NCI-H1436 (cell line): ENCODE measurements at regions not wholly inside any gene's neighbourhood (a gene's known extent, or its start where the extent isn't known, plus 50 kb on each side); places are given as distances from the start of the nearest gene placed in this dataset.
A peak's percentile ranks its signal among the peaks of the same experiment; 100 is the strongest.

Experiments used
- DNase-seq: peaks from one replicate; lab custom pipeline; 2025; lab: John Stamatoyannopoulos, UW

DNA sequence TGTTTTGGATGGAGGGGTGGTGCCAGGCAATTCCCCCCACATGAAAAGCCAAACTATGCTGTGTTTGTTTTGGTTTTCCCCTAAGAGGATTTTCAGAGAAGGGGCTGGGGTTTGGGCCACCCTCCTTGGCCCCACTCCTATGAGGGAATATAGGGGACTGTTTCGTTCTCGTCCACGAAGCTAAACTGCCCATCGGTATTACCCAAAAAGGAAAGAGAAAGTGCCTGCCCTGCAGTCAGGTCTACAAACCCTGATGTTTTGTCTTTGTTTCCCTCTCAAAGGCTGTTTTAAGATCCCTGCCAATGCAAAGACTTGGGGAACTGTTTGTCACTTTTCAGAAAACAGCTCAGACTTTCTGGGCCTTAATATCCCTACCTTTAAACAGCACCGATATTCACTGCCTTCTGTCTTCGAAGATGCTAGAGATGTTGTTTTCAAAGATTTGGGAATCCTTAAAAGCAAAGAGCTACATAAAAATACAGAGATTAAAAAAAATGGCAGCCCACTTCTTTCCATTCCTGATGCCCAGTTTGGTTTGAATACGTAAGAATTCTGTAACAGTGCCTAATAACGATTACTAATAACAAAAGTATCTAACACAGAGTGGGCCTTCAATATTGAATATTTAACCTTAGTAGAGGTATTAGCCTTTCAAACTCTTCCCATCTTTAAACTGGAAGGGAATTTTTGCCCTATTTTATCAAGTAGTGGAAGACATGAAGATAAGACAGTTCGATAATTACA lies 518.4 kb downstream of the MED13L start:
- no peak for DNase-seq

DNA sequence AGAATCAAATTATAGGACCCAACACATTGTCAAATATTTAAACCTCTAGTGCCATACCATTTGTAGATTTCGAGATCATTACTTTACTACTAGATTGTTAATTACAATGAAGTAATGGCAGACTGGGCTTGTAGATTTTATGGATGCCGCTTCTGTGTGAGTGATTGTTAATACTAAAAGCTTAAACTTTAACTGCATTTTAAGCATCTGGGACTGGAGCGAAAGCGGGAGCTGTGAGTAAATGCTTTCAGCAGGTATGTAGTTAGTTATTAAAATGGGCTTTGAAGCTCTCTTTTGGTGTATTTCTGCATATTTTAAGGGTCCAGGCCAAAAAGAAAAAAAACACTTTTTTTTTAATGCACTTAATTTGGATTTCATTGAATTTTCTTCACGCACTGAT lies 519.3 kb downstream of the MED13L start:
- no peak for DNase-seq

DNA sequence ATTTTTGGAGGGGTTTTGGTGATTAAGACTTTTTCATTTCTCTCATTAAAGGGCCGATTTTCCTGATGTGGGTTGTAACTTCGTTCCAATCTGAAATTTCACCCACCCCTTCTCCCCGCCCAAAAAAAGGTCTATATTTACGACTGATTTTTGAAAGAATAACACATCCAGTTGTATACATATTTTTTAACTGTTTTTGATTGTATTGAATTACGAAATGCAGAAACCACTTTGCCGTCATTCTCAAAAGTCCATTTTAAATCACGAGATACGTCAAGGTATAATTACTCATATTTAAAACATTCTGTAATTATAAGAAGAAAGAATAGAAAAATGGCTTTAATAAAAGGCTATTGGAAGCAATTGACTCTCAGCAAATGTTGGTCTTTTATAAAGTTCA lies 520.7 kb downstream of the MED13L start:
- no peak for DNase-seq

DNA sequence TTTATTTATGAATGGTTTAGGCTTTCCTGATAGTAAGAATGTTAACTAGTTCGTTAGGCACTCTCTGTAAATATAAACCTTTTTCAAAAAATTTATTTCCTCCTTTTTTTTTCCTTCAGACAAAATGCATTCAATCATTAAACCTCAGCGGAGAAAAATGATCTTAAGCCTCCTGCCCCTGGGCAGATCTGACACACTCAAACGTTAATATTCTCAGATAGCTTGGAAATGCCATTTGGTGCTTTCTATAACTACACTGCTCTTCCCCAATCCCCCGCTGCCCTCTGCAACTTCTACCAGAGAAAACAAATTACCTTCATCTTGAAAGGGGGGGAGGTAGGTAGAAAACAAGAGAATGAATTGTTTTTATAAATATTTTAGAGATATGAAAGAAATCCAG lies 521.2 kb downstream of the MED13L start:
- DNase-seq = no peak

DNA sequence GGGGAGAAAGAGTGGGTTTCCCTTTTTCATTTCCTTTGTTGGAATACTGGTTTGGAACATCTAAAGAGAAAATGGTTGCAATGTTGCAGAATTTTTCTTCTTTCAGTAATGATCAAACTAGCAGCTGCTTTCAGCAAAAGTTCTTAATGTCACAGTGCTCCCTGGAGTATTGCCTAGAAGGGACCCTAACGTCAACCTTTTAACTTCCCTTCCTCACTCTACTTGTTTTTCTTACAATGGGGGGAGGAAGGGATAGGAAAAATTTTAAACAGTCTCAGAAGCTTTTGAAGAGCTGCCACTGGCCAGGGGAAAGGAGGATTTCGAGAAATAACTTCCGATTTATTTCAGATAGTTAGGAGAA lies 521.8 kb downstream of the MED13L start:
- no peak for DNase-seq

DNA sequence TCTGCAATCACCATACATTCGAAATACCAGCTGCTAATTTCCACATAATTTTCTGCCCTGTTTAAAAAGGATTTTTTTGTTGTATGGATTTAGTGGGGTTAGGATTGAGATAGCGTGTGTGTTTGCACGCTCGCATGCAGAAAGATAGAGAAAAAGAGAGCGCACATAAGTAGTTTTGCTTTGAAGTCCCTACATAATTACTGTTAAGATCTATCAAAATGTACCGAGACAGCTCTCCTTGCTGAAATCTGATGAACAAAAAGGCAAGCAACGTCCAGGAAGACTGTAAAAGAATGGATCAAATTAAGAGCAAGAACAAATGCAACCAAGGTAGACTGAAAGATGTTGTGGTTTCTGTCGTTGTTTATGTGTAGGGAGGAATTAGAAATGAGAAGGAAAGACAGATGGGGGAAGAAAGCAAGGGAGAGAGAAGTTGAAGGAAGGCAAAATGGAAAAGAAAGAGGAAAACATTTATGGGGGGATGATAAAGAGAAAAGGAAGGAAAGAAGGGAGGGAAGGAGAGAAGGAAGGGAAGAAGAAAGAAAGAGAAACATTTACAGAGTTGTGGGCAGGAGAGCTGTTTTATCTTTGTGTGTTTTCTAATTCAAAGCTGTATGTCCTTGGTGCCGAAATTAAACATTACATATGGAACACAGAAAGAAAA lies 522.3 kb downstream of the MED13L start:
- DNase-seq = no peak

DNA sequence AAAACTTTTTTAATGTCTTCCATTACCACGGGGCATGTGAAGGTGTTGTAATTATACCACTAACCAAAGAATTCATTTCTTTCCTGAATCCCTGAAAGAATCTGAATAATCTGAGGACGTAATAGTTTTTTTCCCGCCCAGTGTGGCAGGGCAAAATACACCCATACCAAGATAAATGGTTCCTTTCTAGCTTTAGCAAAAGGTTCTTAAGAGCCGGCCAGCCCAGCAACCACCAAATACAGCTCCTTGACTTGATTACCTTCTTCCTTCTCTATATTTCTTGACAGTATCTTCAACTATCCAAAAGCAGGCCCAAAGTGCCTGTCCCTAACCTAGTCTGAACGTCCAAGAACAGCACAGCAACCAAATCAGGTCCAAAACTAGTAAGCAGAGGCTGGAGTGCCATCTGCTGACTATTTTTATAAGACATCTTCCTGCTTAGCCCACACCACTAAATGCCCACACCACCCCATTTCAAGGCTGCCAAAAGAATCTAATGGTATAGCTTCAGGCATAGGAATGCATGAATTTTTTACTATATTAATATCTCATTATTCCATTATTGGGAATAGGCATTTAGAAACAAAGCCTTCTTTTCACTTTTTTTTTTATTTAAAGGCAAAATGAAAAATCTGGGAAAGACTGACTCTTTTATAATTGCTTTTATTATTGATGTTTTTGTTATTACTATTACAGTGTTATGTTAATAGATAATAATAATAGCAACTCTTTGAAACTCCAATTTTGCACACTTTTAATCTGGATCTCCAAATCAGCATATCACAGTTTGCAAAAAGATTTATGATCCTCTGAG lies 524.4 kb downstream of the MED13L start:
- DNase-seq = peak; percentile 55

DNA sequence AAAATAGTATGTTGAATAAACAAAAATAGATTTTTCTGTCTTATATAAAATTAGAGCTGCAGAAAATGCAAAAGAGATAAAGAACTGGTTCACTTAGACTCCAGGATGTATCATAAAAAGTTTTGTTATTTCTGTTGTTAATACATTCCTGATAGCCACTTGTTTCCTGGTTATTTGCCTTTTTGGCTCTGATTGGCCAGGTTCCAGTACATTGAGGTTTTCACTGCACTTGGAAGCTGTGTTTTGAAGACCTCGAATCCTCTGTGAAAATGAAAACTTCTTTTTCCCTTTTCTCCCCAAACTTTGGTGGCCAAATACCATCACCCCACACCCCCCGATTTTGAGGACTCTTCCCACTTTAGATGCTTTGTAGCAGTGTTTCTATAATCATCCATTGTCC lies 525.3 kb downstream of the MED13L start:
- DNase-seq = no peak

DNA sequence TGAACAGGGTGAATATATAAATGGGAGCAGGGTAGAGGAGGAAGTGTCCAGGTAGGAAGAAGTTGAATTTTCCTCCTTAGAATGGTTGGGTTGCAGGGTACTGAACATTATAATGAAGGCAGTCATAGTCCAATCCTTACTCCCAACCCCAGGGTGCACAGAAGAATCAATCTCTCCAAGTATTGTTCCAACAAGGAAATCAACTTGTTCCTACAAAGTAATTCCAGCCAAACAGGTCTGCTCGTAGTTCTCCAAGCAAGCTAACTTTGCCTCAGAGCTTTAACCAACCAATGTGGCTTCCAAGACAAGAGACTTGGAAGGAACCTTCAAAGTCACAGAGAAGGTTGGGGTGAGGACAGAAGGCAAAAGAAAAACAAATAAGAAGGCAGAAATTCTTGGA lies 527.2 kb downstream of the MED13L start:
- no peak for DNase-seq

DNA sequence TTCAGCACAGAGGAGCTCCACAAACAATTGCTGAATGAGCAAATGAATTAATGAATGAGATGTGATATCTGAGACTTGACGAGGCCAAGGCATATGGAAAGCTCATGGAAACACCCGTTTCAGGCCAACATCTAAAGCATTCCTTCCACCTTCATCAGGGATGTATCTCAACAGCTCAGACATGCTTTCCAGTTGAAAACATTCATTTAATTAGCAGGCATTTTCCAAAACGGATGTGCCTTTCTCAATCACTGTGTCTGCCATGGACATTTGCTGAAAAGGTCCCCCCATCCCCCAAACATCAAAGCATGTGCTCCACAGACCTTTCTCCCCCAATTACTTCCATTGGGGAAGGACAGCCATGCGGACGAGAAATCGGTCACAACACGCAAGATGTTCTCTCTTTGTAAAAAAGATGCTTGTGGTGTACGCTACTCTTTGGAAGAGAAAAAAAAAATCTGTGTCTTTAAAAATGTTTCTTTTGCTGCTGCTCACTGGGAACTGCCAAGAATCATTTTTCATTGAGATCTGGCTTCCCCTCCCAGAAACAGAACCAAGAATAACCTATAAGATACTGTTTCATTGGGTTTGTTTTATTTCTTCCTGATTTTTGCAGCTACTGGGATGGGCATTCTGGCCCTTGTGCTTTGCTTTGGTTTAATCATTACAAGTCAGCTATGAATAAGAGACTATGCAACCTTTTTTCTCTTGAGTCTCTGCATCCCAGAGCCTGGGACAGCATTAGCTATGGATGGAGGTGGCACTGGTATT lies 528.2 kb downstream of the MED13L start:
- DNase-seq = no peak

DNA sequence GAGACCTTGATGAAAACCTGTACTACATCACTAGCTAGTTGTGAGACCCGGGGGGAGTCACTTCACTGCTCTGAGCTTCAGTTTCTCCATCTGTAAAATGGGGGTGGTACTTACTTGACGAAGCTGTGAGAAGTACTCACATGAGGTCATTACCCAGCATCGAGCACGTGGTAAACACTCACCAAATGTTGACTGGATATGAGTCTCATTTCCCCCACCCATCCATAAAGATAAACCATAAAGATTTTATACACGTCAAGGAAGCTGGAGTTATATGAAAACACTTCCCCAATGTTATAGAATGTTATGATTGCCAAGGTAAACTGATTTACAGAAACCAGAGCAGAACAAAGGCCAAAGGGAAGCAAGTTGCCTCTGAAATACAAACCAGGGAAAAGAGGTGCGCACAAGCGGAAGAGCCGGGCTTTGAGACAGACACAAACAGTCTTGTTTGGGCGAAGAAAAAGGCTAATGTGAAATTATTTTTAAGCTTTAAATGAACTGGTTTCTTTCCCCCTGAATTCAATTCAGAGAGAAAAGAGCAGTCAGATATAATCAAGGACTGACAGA lies 536.8 kb downstream of the MED13L start:
- DNase-seq = no peak

DNA sequence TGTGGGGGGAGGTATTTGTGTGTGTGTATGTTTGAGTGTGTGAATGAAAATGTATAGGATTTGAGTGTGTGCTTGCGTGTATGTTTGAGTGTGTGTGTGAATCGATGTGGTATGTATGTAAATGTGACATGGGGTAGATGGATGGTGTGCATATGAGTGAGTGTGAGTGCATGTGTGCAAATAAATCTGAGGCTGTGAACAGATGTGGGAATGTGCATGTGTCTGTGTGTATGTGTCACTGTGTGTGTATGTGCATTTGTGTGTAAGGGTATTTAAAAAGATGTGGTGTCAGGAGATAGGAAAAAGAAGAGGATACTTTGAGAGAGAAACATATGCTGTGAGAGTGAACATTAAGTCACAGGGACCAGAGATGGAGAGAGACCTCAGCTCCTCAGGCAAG lies 539.6 kb downstream of the MED13L start:
- no peak for DNase-seq

DNA sequence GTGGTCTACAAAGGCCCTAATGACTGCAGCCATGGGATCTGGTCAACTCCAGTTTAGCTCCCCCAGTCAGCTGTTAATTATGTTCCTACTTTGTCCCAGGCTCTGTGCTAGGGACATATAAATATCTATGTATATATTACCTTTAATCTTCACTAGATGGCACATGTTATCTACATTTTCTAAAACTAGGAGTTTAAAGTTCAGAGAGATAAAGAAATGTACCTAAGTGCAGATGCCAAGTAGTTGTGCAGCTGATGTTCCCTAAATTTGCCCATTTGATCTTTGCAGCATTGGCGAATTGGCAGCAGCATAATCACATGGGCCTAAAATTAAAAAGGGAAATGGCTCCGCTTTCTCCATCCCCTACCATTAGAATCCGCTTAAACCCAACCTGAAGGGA lies 541.1 kb downstream of the MED13L start:
- DNase-seq = no peak

DNA sequence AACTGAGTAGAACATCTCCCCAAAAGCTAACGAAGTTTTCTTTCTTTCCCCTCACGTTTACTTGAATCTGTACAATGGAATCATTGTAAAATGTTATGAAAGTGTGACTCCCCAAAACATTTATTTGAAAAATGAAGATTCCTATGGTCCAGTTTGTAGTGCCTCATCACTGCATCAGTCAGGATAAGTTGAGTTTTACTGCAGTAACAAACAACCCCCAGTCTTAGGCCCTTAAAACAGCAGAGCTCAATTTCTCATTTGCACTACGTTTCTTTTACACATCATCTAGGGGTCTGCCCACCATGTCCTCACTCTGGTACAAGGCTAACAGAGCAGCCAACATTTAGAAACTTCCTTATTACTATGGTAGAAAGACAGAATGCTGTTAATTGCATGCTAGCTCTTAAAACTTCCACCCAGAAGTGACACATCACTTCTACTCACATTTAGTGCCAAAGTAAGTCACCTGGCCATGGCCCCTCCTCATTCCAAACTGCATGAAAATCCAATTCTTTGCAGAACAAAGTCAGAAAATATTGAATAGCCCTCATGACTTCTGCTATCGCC lies 546.4 kb downstream of the MED13L start:
- DNase-seq = no peak

DNA sequence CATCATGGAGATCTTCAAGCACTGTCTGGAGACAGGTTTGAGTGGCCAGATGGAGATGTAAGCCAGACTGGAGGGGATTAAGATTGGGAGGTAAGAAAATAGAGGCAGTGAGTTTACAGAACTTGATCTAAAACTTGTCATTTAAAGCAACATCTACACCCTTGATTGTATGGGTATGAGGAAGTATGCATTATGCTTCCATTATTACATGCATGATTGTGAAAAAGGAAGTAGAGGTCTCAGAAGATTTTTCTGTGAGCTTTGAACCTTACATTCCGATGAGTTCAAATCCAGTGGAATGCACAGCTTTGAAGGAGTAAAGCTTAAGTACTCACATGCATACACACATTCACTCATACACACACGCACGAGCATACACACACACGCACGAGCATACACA lies 550.8 kb downstream of the MED13L start:
- DNase-seq = no peak

DNA sequence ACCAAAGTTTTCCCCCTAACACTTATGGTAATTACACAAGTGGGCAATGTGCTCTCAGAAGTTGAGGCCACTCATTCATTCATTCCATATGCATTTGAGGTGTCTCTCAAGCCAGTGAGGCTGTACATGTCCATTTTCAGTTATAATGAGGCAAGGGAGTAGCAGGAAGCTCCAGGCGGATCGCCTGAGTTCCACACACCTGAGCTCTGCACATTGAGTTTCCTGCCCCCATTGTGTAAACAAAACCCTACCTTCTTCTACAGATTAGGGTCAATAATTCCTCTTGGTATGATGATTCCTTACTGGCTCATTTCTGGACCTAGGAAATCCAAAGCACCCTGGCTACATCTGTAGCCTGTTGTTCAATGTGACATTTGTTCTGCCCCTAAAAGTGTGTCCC lies 555.3 kb downstream of the MED13L start:
- no peak for DNase-seq

DNA sequence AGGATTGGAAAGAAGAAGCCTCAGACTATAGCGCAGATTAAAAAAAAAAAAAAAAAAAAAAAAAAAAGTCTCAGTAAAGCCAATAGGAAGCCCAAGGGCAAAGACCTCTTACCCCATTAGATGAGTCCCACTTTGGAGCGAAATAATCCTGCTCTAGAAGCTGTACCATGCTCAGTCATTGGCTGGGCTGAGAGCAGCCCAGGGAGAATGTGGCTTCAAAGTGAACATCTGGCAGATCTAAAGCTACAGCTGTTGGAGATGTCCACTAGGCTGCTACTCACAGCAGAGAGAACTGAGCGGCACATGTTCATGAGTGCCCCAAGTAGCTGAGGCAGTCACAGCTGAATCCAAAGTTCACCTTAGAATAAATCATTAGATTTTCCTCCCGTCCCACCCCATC lies 560.9 kb downstream of the MED13L start:
- DNase-seq = no peak

DNA sequence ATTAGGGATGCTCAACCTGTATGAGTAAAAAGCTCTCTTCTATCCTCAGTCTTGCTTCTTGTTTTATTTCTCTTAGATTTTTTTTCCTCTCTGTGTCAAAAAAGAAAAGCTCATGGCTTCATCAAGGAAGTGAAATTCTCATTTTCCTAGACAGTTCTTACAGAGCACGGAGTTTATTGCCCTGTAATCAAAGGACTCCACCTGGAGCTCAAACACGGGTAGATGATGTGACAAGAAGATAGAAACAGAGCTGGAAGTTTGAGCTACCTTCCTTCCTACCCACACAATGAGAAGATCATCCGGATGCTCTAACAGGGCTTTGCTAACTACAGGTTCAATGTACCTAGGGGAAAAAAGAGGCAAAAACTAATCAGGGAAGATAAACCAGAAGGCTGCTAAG lies 564.8 kb downstream of the MED13L start:
- no peak for DNase-seq

DNA sequence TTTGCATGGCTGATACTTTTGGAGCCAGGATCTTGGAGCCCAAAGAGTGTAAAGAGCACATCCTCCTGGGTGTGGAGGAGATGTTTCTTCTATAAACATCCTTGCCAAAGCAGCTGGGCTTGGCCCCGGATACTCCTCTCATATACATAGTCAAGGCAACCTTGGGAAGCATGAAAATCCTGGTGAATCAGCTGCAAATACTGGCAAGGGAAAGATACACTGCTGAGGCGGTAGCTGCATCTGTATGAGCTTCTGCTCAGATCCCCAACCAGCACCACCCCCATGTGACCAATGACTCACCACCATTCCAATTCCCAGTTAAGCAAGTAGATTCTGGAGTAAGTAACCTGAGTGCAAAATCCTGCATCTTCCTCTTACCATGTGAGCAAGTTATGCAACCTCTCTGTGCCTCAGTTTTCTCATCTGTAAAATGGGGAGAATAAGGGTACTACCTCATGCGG lies 567.4 kb downstream of the MED13L start:
- DNase-seq = no peak

DNA sequence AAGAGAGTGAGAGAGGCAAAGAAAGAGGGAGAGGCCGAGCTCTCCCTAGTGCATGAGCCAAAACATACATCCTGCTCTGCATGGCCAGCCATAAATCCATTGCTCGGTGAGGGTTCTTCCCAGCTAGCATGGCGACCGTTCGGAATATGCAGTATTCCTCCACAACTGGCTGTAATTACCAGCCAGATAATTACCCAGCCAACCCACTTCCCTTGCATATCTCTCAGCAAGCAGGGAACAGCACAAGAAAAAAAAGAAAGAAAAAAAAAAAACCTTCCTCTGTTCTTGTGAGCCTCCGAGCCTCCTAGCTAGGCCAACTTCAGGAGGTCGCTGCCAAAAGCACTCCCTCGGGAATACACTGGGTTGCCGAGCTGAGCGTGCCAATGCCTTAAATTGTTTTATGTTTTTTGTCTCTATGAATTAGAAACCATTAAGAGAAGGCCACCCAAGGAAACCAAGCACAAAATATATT lies 567.9 kb downstream of the MED13L start:
- peak; percentile 42 for DNase-seq

DNA sequence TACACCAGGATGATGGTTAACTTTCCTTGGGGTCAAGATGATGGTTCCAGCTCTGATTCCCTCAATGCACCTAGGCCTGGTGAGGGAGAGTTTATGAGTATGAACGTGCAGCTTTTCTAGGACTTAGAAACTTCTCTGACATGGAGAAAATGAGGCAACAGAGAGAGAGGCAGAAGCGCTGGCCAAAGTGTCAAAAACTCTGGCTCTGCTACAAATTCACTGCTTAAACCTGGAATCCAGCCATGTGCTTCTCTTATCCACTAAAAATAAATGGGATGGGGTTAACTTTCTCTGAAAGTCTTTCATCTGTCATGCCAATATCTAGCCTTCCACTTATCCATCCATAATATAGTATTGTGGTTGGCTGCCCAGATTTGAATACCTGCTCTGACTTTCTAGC lies 568.7 kb downstream of the MED13L start:
- DNase-seq = no peak
